ENCODE measurements at regions not wholly inside any gene's neighbourhood (a gene's known extent, or its start where the extent isn't known, plus 50 kb on each side); places are given as distances from the start of the nearest gene placed in this dataset.
A peak's percentile ranks its signal among the peaks of the same experiment; 100 is the strongest.

- no peak overlapping the region for H3K4me3 ChIP-seq (replicated peaks in 1 of 2; ENCODE audit: low read depth in 2 of 2, low read length in 2 of 2)
- peak in 1 of 2 donors; percentile 3 for DNase-seq (ENCODE audit: low read depth in 2 of 2)
- TF ChIP-seq CTCF (IDR thresholded peaks at IDR 0.05; ENCODE audit: low read depth, low read length): no peak
These were observed 158.8 kb upstream of the GADL1 start for GRCh38 chr3:31053299-31053698.

GRCh38 chr3:31054032-31054431 is 159.6 kb upstream of the GADL1 start:
- no peak for TF ChIP-seq CTCF (IDR thresholded peaks at IDR 0.05; ENCODE audit: low read depth, low read length)
- no peak overlapping the region for H3K4me3 ChIP-seq (replicated peaks in 1 of 2; ENCODE audit: low read depth in 2 of 2, low read length in 2 of 2)

GRCh38 chr3:31055757-31056156 is 161.3 kb upstream of the GADL1 start:
- TF ChIP-seq CTCF (IDR thresholded peaks at IDR 0.05; ENCODE audit: low read depth, low read length): no peak
- DNase-seq (ENCODE audit: low read depth in 2 of 2): no peak
- no peak overlapping the region for H3K4me3 ChIP-seq (replicated peaks in 1 of 2; ENCODE audit: low read depth in 2 of 2, low read length in 2 of 2)

More at GRCh38 chr3:31054032-31054431, 159.6 kb upstream of the GADL1 start:
- no peak for DNase-seq (ENCODE audit: low read depth in 2 of 2)

GRCh38 chr3:31057891-31058290 is 163.4 kb upstream of the GADL1 start:
- H3K4me3 ChIP-seq (replicated peaks in 1 of 2; ENCODE audit: low read depth in 2 of 2, low read length in 2 of 2): no peak overlapping the region
- no peak for DNase-seq (ENCODE audit: low read depth in 2 of 2)
- no peak for TF ChIP-seq CTCF (IDR thresholded peaks at IDR 0.05; ENCODE audit: low read depth, low read length)

GRCh38 chr3:31064021-31064420 is 169.6 kb upstream of the GADL1 start:
- TF ChIP-seq CTCF (IDR thresholded peaks at IDR 0.05; ENCODE audit: low read depth, low read length): no peak
- peak in 1 of 2 donors; percentile 25 for DNase-seq (ENCODE audit: low read depth in 2 of 2)
- no peak overlapping the region for H3K4me3 ChIP-seq (replicated peaks in 1 of 2; ENCODE audit: low read depth in 2 of 2, low read length in 2 of 2)

GRCh38 chr3:31065765-31066164 is 171.3 kb upstream of the GADL1 start:
- no peak for TF ChIP-seq CTCF (IDR thresholded peaks at IDR 0.05; ENCODE audit: low read depth, low read length)
- DNase-seq (ENCODE audit: low read depth in 2 of 2): no peak
- no peak overlapping the region for H3K4me3 ChIP-seq (replicated peaks in 1 of 2; ENCODE audit: low read depth in 2 of 2, low read length in 2 of 2)

- DNase-seq (ENCODE audit: low read depth in 2 of 2): peak; percentile 90 to 91
- no peak for TF ChIP-seq CTCF (IDR thresholded peaks at IDR 0.05; ENCODE audit: low read depth, low read length)
- no peak overlapping the region for H3K4me3 ChIP-seq (replicated peaks in 1 of 2; ENCODE audit: low read depth in 2 of 2, low read length in 2 of 2)
These were observed 172.5 kb upstream of the GADL1 start for GRCh38 chr3:31067004-31067403.

All from cardiac fibroblast (primary cell).